ENCODE measurements at regions not wholly inside any gene's neighbourhood (a gene's known extent, or its start where the extent isn't known, plus 50 kb on each side); places are given as distances from the start of the nearest gene placed in this dataset.
"Not testable (repeated sequence)": the region's sequence is repeated elsewhere in the genome, so short reads cannot be mapped to it uniquely, and the experiment has no call there.

DNA sequence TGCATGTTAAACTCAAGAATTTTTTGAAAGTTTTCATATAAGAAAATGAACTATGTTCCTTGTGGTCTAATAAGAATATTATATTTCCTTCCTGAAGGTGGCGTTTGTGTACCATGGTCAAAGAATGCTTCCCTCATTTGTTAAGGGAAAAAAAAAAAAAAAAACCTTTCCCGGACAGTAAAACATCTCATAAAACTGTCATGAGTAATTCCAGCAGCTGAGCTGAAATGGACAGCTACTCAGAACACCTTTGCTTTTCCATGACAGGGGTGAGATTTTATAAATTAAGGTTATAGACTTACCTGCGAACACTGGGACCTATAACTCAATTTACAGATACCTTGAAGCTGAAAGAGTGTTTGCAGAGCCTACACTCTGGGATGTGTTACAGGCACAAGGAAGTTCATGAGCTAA lies 113.2 kb upstream of the RANBP3L start:
- Mint-ChIP-seq H3K27me3 (ENCODE audit: low read depth) (peaks cover 7% of the 10 kb centered on the region), H3K4me3 (no peak overlapping the region)
- CTCF ChIA-PET: interaction anchor here (0.6 to 4.2 kb wide), 11 partner anchors 44 to 336 kb away, joined by 3 to 30 read pairs (median 4); no protein-coding TSS in a partner anchor

GRCh38 chr5:36416605-36417004 lies 114.9 kb upstream of the RANBP3L start:
- H3K36me3 Mint-ChIP-seq (ENCODE audit: low read depth): no peaks in the 10 kb centered on the region
- H3K4me3 Mint-ChIP-seq: no peak overlapping the region
- H3K9me3 Mint-ChIP-seq: no peaks in the 10 kb centered on the region
- H3K27me3 Mint-ChIP-seq (ENCODE audit: low read depth): no peaks in the 10 kb centered on the region
- intact Hi-C loops (cut with micrococcal nuclease): no loop called here
- DNase-seq: no peak
- CTCF ChIA-PET: interaction anchor here (0.6 to 4.2 kb wide), 3 partner anchors 89 to 279 kb away, joined by 4 to 30 read pairs (median 6); no protein-coding TSS in a partner anchor
- H3K4me1 Mint-ChIP-seq (ENCODE audit: low read depth): no peaks in the 10 kb centered on the region
- H3K27ac Mint-ChIP-seq: no peak overlapping the region

More for the DNA sequence above, 113.2 kb upstream of the RANBP3L start:
- H3K27ac Mint-ChIP-seq: no peak overlapping the region
- no peaks in the 10 kb centered on the region for H3K4me1 Mint-ChIP-seq (ENCODE audit: low read depth)
- no peaks in the 10 kb centered on the region for H3K9me3 Mint-ChIP-seq
- H3K36me3 Mint-ChIP-seq (ENCODE audit: low read depth): no peaks in the 10 kb centered on the region
- intact Hi-C loops (cut with micrococcal nuclease): loop anchor here (1.0 kb wide), 2 partner anchors 92 to 275 kb away; no protein-coding TSS in a partner anchor
- no peak for DNase-seq

DNA sequence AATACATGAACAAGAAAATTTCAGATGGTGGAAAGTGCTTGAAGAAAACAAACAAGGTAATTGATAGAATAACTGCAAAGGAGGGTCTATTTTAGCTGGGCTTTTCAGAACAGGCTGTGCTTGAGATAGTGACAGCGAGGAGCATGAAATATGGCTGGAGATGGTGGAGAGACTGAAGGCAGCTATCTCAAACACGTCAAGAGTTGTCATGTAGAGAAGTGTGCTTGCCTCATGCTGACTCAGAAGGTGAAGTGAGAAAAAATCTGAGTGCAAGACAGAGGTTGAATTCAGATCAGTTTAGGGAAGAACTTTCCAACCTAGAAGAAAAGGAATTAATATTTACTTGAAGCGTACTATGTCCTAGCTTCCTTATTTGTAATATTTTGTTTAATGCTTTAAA lies 115.5 kb upstream of the RANBP3L start:
- CTCF ChIA-PET: interaction anchor here (1.9 to 4.2 kb wide), 2 partner anchors 89 to 279 kb away, joined by 6 to 30 read pairs; no protein-coding TSS in a partner anchor
- no peak overlapping the region for H3K27ac Mint-ChIP-seq
- DNase-seq: no peak
- no peaks in the 10 kb centered on the region for H3K36me3 Mint-ChIP-seq (ENCODE audit: low read depth)
- intact Hi-C loops (cut with micrococcal nuclease): no loop called here
- H3K27me3 Mint-ChIP-seq (ENCODE audit: low read depth): no peaks in the 10 kb centered on the region
- H3K4me1 Mint-ChIP-seq (ENCODE audit: low read depth): no peaks in the 10 kb centered on the region
- H3K4me3 Mint-ChIP-seq: no peak overlapping the region
- no peaks in the 10 kb centered on the region for H3K9me3 Mint-ChIP-seq

- Mint-ChIP-seq H3K9me3 (no peaks in the 10 kb centered on the region), H3K27ac (no peak overlapping the region), H3K36me3 (ENCODE audit: low read depth) (no peaks in the 10 kb centered on the region), H3K27me3 (ENCODE audit: low read depth) (no peaks in the 10 kb centered on the region), H3K4me3 (no peak overlapping the region), H3K4me1 (ENCODE audit: low read depth) (no peaks in the 10 kb centered on the region)
- DNase-seq: no peak
- intact Hi-C loops (cut with micrococcal nuclease): no loop called here
- CTCF ChIA-PET: interaction anchor here (1.5 to 4.2 kb wide), 4 partner anchors 88 to 278 kb away, joined by 4 to 30 read pairs (median 6); no protein-coding TSS in a partner anchor
Measured at GRCh38 chr5:36417668-36418067, 116.0 kb upstream of the RANBP3L start.

- Mint-ChIP-seq H3K4me1 (ENCODE audit: low read depth) (no peaks in the 10 kb centered on the region), H3K36me3 (ENCODE audit: low read depth) (no peaks in the 10 kb centered on the region), H3K9me3 (no peaks in the 10 kb centered on the region), H3K4me3 (no peak overlapping the region), H3K27me3 (ENCODE audit: low read depth) (no peaks in the 10 kb centered on the region), H3K27ac (no peak overlapping the region)
- intact Hi-C loops (cut with micrococcal nuclease): no loop called here
- DNase-seq: no peak
- CTCF ChIA-PET: interaction anchor here (1.5 to 4.2 kb wide), 4 partner anchors 88 to 278 kb away, joined by 4 to 30 read pairs (median 6); no protein-coding TSS in a partner anchor
Measured at GRCh38 chr5:36418152-36418979, 116.7 kb upstream of the RANBP3L start.

DNA sequence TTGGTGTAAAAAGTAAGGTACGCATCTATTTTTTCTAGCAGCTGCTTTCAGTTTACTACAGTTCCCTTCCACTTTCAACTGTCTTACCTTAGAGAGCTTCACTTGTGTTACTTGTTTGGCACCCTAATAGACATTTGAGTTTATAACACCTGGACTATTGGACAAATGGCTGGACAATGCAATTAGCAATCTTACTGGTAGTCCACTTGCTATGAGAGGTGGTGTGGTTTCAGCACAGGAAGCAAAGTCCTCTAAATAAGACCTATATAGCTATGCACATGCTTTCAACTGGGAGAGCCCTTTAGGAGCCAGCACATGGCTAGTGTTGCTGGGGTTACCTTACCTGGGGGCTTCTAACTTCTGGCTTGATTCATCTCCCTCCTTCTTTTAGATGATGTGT lies 119.6 kb upstream of the RANBP3L start:
- H3K4me1 Mint-ChIP-seq (ENCODE audit: low read depth): no peaks in the 10 kb centered on the region
- no peaks in the 10 kb centered on the region for H3K36me3 Mint-ChIP-seq (ENCODE audit: low read depth)
- H3K9me3 Mint-ChIP-seq: no peaks in the 10 kb centered on the region
- CTCF ChIA-PET: interaction anchor here (0.7 kb wide), 1 partner anchor 164 kb away, joined by 3 read pairs; no protein-coding TSS in a partner anchor
- no peaks in the 10 kb centered on the region for H3K27me3 Mint-ChIP-seq (ENCODE audit: low read depth)
- H3K4me3 Mint-ChIP-seq: no peak overlapping the region
- intact Hi-C loops (cut with micrococcal nuclease): no loop called here
- no peak for DNase-seq
- H3K27ac Mint-ChIP-seq: no peak overlapping the region

GRCh38 chr5:36422952-36423351 lies 121.2 kb upstream of the RANBP3L start:
- DNase-seq: no peak
- no peak overlapping the region for H3K27ac Mint-ChIP-seq
- no peaks in the 10 kb centered on the region for H3K9me3 Mint-ChIP-seq
- no peaks in the 10 kb centered on the region for H3K36me3 Mint-ChIP-seq (ENCODE audit: low read depth)
- intact Hi-C loops (cut with micrococcal nuclease): no loop called here
- H3K4me3 Mint-ChIP-seq: no peak overlapping the region
- CTCF ChIA-PET: interaction anchor here (1.0 kb wide), 1 partner anchor 158 kb away, joined by 4 read pairs; no protein-coding TSS in a partner anchor
- H3K4me1 Mint-ChIP-seq (ENCODE audit: low read depth): no peaks in the 10 kb centered on the region
- H3K27me3 Mint-ChIP-seq (ENCODE audit: low read depth): no peaks in the 10 kb centered on the region

DNA sequence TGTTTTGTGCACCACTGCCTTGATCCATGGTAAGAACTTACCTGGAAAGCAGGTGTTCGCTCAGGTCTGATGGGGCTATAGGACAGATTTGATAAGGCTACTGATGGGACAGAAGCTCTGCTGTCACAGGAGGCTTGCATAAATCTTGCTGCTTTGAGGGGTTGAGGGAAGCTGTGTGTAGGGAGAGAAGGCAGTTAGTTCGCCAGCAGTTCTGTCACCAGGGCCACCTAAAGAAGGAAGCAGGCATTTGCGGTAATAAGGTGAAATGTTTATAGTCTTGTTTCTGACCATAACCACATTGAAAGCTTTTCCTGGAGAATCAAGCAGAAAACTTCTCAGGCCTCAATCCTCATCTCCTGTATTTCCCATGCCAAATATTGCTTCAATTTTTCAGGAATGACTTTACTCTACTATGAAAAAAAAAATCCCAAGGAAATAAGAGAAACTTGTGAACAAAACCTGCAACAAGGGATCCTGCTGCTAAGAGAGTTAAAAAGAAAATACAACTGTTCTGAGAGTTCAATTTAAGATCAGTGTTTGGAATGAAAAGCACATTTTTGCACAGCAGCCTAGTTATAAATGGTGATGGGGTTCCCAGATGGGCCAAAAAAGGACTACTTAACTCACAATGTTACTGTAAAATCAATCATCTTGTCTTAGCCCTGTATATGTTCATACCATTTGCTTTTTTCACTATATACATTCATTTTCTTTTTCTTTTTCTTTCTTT lies 122.0 kb upstream of the RANBP3L start:
- no peak overlapping the region for H3K4me3 Mint-ChIP-seq
- H3K36me3 Mint-ChIP-seq (ENCODE audit: low read depth): no peaks in the 10 kb centered on the region
- H3K27me3 Mint-ChIP-seq (ENCODE audit: low read depth): no peaks in the 10 kb centered on the region
- H3K27ac Mint-ChIP-seq: no peak overlapping the region
- no peaks in the 10 kb centered on the region for H3K4me1 Mint-ChIP-seq (ENCODE audit: low read depth)
- intact Hi-C loops (cut with micrococcal nuclease): no loop called here
- DNase-seq: no peak
- CTCF ChIA-PET: no interaction called here
- no peaks in the 10 kb centered on the region for H3K9me3 Mint-ChIP-seq

- CTCF ChIA-PET; H3K27me3 Mint-ChIP-seq (ENCODE audit: low read depth); H3K27ac Mint-ChIP-seq; H3K4me1 Mint-ChIP-seq (ENCODE audit: low read depth); intact Hi-C loops (cut with micrococcal nuclease); DNase-seq; H3K9me3 Mint-ChIP-seq; H3K4me3 Mint-ChIP-seq; H3K36me3 Mint-ChIP-seq (ENCODE audit: low read depth): not testable (repeated sequence)
Measured at GRCh38 chr5:36426070-36426469, 124.4 kb upstream of the RANBP3L start.

GRCh38 chr5:36435516-36435915 lies 133.8 kb upstream of the RANBP3L start:
- Mint-ChIP-seq H3K27ac (no peak overlapping the region), H3K36me3 (ENCODE audit: low read depth) (no peaks in the 10 kb centered on the region), H3K9me3 (no peaks in the 10 kb centered on the region), H3K4me3 (no peak overlapping the region), H3K27me3 (ENCODE audit: low read depth) (peaks cover 10% of the 10 kb centered on the region), H3K4me1 (ENCODE audit: low read depth) (no peaks in the 10 kb centered on the region)
- CTCF ChIA-PET: no interaction called here
- no peak for DNase-seq
- intact Hi-C loops (cut with micrococcal nuclease): no loop called here

- intact Hi-C loops (cut with micrococcal nuclease): no loop called here
- H3K4me3 Mint-ChIP-seq: no peak overlapping the region
- CTCF ChIA-PET: no interaction called here
- no peak for DNase-seq
- H3K4me1 Mint-ChIP-seq (ENCODE audit: low read depth): no peaks in the 10 kb centered on the region
- H3K9me3 Mint-ChIP-seq: no peaks in the 10 kb centered on the region
- no peak overlapping the region for H3K27ac Mint-ChIP-seq
- peaks cover 3% of the 10 kb centered on the region for H3K27me3 Mint-ChIP-seq (ENCODE audit: low read depth)
- no peaks in the 10 kb centered on the region for H3K36me3 Mint-ChIP-seq (ENCODE audit: low read depth)
Measured at GRCh38 chr5:36436306-36436705, 134.6 kb upstream of the RANBP3L start.

DNA sequence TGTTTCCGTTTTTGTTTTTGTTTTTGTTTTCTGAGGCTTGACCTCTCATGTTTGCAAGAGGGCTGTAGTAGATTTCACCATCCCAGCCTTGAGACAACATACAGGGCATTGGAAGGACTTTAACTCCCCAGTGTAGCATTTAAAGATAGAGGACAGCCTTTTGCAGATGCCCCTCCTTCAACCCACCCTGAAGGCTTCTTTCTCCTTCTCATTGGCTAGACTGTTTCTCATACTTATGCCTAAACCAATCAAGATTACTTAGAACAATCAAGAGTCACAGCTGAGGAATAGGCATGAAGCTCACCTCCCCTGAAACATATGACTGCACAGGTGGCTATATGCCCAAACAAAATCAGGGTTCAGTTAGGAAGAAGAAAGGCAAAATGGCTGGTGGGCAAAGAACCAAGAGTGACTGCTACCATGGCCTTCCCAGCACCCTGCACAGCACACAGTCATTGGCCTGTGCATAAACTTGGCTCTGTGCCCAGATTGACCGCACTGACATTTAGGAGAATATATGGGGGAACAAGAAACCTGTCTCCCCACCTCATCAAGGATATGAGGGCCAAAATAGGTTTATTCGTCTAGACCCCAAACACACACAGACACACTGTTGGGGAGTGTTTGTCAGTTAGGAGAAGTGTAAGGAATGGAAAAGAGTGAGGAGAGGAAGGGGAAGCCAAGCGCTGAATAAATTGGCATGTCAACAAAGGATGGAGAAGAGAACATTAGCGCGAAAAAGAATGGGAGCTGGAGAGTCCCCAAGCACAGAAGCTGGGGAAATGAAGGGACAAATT lies 137.3 kb upstream of the RANBP3L start:
- Mint-ChIP-seq H3K27ac (no peak overlapping the region), H3K4me1 (ENCODE audit: low read depth) (peaks cover 6% of the 10 kb centered on the region), H3K27me3 (ENCODE audit: low read depth) (peaks cover 12% of the 10 kb centered on the region), H3K4me3 (no peak overlapping the region), H3K9me3 (no peaks in the 10 kb centered on the region), H3K36me3 (ENCODE audit: low read depth) (no peaks in the 10 kb centered on the region)
- CTCF ChIA-PET: no interaction called here
- intact Hi-C loops (cut with micrococcal nuclease): no loop called here
- DNase-seq: no peak
